ENCODE measurements at regions not wholly inside any gene's neighbourhood (a gene's known extent, or its start where the extent isn't known, plus 50 kb on each side); places are given as distances from the start of the nearest gene placed in this dataset.

GRCh38 chr5:120792477-120792876, 328.4 kb downstream of the PRR16 start:
- TF ChIP-seq POLR2A (IDR thresholded peaks at IDR 0.05; ENCODE audit: low read depth) (no peak), POLR2AphosphoS5 (IDR thresholded peaks at IDR 0.05) (no peak)
- TF ChIP-seq, protein P1, sequence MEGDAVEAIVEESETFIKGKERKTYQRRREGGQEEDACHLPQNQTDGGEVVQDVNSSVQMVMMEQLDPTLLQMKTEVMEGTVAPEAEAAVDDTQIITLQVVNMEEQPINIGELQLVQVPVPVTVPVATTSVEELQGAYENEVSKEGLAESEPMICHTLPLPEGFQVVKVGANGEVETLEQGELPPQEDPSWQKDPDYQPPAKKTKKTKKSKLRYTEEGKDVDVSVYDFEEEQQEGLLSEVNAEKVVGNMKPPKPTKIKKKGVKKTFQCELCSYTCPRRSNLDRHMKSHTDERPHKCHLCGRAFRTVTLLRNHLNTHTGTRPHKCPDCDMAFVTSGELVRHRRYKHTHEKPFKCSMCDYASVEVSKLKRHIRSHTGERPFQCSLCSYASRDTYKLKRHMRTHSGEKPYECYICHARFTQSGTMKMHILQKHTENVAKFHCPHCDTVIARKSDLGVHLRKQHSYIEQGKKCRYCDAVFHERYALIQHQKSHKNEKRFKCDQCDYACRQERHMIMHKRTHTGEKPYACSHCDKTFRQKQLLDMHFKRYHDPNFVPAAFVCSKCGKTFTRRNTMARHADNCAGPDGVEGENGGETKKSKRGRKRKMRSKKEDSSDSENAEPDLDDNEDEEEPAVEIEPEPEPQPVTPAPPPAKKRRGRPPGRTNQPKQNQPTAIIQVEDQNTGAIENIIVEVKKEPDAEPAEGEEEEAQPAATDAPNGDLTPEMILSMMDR (IDR thresholded peaks at IDR 0.05), result no peak
